Liver (tissue), 8 donors: ENCODE measurements at regions not wholly inside any gene's neighbourhood (a gene's known extent, or its start where the extent isn't known, plus 50 kb on each side); places are given as distances from the start of the nearest gene placed in this dataset.

Source experiments
- DNase-seq: peaks from one replicate; pipeline ENCODE4 v3.0.0-alpha.2; 2017; ENCODE audit warnings: low spot score
- H3K27ac ChIP-seq, 2 donors: one replicate each; pipeline ENCODE4 v1.7.0; 2013; ENCODE audit warnings: inconsistent platforms in 2 of 2, low read length in 2 of 2, control low read depth in 1 of 2, low read depth in 1 of 2, mild to moderate bottlenecking in 1 of 2
- H3K27me3 ChIP-seq, 4 donors: one replicate each; pipeline versions ENCODE4 v1.6.1 to v1.7.0; 2013; ENCODE audit warnings: low read length in 3 of 4, inconsistent platforms in 1 of 4, mild to moderate bottlenecking in 1 of 4, moderate library complexity in 1 of 4; ENCODE audit not compliant: control insufficient read depth in 4 of 4, insufficient read depth in 4 of 4
- H3K36me3 ChIP-seq, 4 donors: one replicate each; pipeline versions ENCODE4 v1.6.1 to v1.7.0; 2013; ENCODE audit warnings: low read length in 3 of 4, mild to moderate bottlenecking in 3 of 4, low read depth in 1 of 4, moderate library complexity in 1 of 4; ENCODE audit not compliant: control insufficient read depth in 4 of 4, insufficient read depth in 3 of 4
- H3K4me1 ChIP-seq, 4 donors: one replicate each; pipeline versions ENCODE4 v1.6.1 to v1.7.0; 2013; ENCODE audit warnings: low read length in 3 of 4, mild to moderate bottlenecking in 3 of 4, moderate library complexity in 1 of 4; ENCODE audit not compliant: control insufficient read depth in 4 of 4, insufficient read depth in 4 of 4
- H3K4me3 ChIP-seq, 3 donors: one replicate each; pipeline versions ENCODE4 v1.6.1 to v1.7.0; 2013; ENCODE audit warnings: low read length in 3 of 3, control low read depth in 1 of 3, low read depth in 1 of 3, mild to moderate bottlenecking in 1 of 3
- H3K9ac ChIP-seq, 2 donors: one replicate each; pipeline ENCODE4 v1.7.0; 2013; ENCODE audit warnings: low read length in 2 of 2, mild to moderate bottlenecking in 2 of 2, moderate library complexity in 2 of 2, control low read depth in 1 of 2, low read depth in 1 of 2
- H3K9me3 ChIP-seq, 4 donors: one replicate each; pipeline versions ENCODE4 v1.6.1 to v1.7.0; 2013; ENCODE audit warnings: low read length in 3 of 4; ENCODE audit not compliant: control insufficient read depth in 4 of 4
- ATF3 ChIP-seq: IDR thresholded peaks from 2 replicates; pipeline ENCODE4 v1.6.1; 2016; ENCODE audit warnings: antibody characterized with exemption
- CTCF ChIP-seq: fragments of 150-350 bp; IDR thresholded peaks from 2 replicates; pipeline ENCODE4 v1.5.1; 2017; ENCODE audit warnings: improper control_type of control experiment, low read depth, low read length; ENCODE audit not compliant: missing input control
- EGR1 ChIP-seq, 2 donors: IDR thresholded peaks; 2 replicates each; pipeline ENCODE4 v1.6.1; 2016 to 2018; ENCODE audit warnings: antibody characterized with exemption in 2 of 2, low read depth in 2 of 2
- FOXA1 ChIP-seq: IDR thresholded peaks from 2 replicates; pipeline ENCODE4 v1.6.1; 2016; ENCODE audit warnings: antibody characterized with exemption
- FOXA2 ChIP-seq: IDR thresholded peaks from 2 replicates; pipeline ENCODE4 v1.6.1; 2016; ENCODE audit warnings: antibody characterized with exemption
- GABPA ChIP-seq, 2 donors: IDR thresholded peaks in 1 of 2; conservative IDR thresholded peaks in 1 of 2; 2 replicates each; pipeline ENCODE4 v1.6.1; 2016; ENCODE audit warnings: antibody characterized with exemption in 2 of 2, mild to moderate bottlenecking in 1 of 2, moderate library complexity in 1 of 2
- HNF4A ChIP-seq, 2 donors: conservative IDR thresholded peaks; 2 replicates each; pipeline ENCODE4 v1.6.1; 2016; ENCODE audit warnings: antibody characterized with exemption in 2 of 2, mild to moderate bottlenecking in 2 of 2
- HNF4G ChIP-seq: IDR thresholded peaks from 2 replicates; pipeline ENCODE4 v1.6.1; 2016; ENCODE audit warnings: antibody characterized with exemption
- JUND ChIP-seq, 2 donors: IDR thresholded peaks; 2 replicates each; pipeline ENCODE4 v1.6.1; 2016; ENCODE audit warnings: antibody characterized with exemption in 2 of 2
- MAX ChIP-seq: IDR thresholded peaks from 2 replicates; pipeline ENCODE4 v1.6.1; 2016; ENCODE audit warnings: antibody characterized with exemption
- NR2F2 ChIP-seq: IDR thresholded peaks from 2 replicates; pipeline ENCODE4 v1.6.1; 2016; ENCODE audit warnings: antibody characterized with exemption
- RAD21 ChIP-seq, 2 donors: IDR thresholded peaks; 2 replicates each; pipeline ENCODE4 v1.6.1; 2016; ENCODE audit warnings: antibody characterized with exemption in 2 of 2, mild to moderate bottlenecking in 2 of 2
- REST ChIP-seq: IDR thresholded peaks from 2 replicates; pipeline ENCODE4 v1.6.1; 2016; ENCODE audit warnings: antibody characterized with exemption, mild to moderate bottlenecking
- RXRA ChIP-seq, 2 donors: IDR thresholded peaks; 2 replicates each; pipeline ENCODE4 v1.6.1; 2017 to 2018; ENCODE audit warnings: antibody characterized with exemption in 2 of 2, mild to moderate bottlenecking in 1 of 2
- SP1 ChIP-seq: IDR thresholded peaks from 2 replicates; pipeline ENCODE4 v1.6.1; 2018; ENCODE audit warnings: antibody characterized with exemption, mild to moderate bottlenecking
- TAF1 ChIP-seq: conservative IDR thresholded peaks from 2 replicates; pipeline ENCODE4 v1.6.1; 2016; ENCODE audit warnings: antibody characterized with exemption, mild to moderate bottlenecking
- YY1 ChIP-seq: IDR thresholded peaks from 2 replicates; pipeline ENCODE4 v1.6.1; 2016; ENCODE audit warnings: antibody characterized with exemption, mild to moderate bottlenecking
- ZBTB33 ChIP-seq: IDR thresholded peaks from 2 replicates; pipeline ENCODE4 v1.6.1; 2016; ENCODE audit warnings: antibody characterized with exemption
- WGBS: extraction: QIAGEN DNeasy Blood & Tissue Kit; methylation state at CpG from one replicate; pipeline ENCODE4 v1.1.7; 2013; 5-methylcytosine and 5-hydroxymethylcytosine counted together
- donor health status: healthy.
- donor health status: healthy.
- donor health status: healthy.
- donor health status: healthy.
- donor health status: healthy.

GRCh38 chr11:121927097-121927785, 188.8 kb downstream of the BLID start:
- Histone ChIP-seq H3K9me3 (no peaks in the 10 kb centered on the region), H3K27me3 (no peaks in the 10 kb centered on the region), H3K27ac (no peak overlapping the region), H3K4me1 (peaks cover 3 to 52% (median 34%) of the 10 kb centered on the region in 4 donors), H3K4me3 (no peak overlapping the region), H3K36me3 (no peaks in the 10 kb centered on the region), H3K9ac (no peak overlapping the region)
- TF ChIP-seq MAX = no peak
- TF ChIP-seq ZBTB33 = no peak
- TF ChIP-seq TAF1 = no peak
- TF ChIP-seq NR2F2 = no peak
- TF ChIP-seq RAD21 (IDR thresholded peaks at IDR 0.05) = no peak
- TF ChIP-seq CTCF = no peak
- no peak for TF ChIP-seq ATF3
- TF ChIP-seq HNF4G = no peak
- TF ChIP-seq YY1 = no peak
- TF ChIP-seq GABPA (IDR thresholded peaks at IDR 0.05 in 1 of 2, conservative IDR thresholded peaks at IDR 0.05 in 1 of 2) = no peak
- TF ChIP-seq FOXA2 = no peak
- TF ChIP-seq FOXA1 = no peak
- TF ChIP-seq HNF4A (conservative IDR thresholded peaks at IDR 0.05) = no peak
- TF ChIP-seq RXRA (IDR thresholded peaks at IDR 0.05) = no peak
- no peak for TF ChIP-seq EGR1 (IDR thresholded peaks at IDR 0.05; ENCODE audit: low read depth in 2 of 2)
- no peak for TF ChIP-seq JUND (IDR thresholded peaks at IDR 0.05)
- no peak for TF ChIP-seq SP1
- no peak for DNase-seq
- WGBS = 68% methylated on average over 8 of the region's 8 CpGs

GRCh38 chr11:121924191-121924590, 191.8 kb downstream of the BLID start:
- no peak for DNase-seq
- no peak overlapping the region for H3K9ac ChIP-seq
- TF ChIP-seq FOXA1 = no peak
- no peak for TF ChIP-seq ATF3
- no peak for TF ChIP-seq HNF4G
- no peak for TF ChIP-seq CTCF
- TF ChIP-seq RAD21 (IDR thresholded peaks at IDR 0.05) = no peak
- TF ChIP-seq NR2F2 = no peak
- no peak for TF ChIP-seq RXRA (IDR thresholded peaks at IDR 0.05)
- TF ChIP-seq MAX = no peak
- no peak for TF ChIP-seq REST
- no peak for TF ChIP-seq SP1
- H3K9me3 ChIP-seq = no peaks in the 10 kb centered on the region
- H3K36me3 ChIP-seq = no peaks in the 10 kb centered on the region
- no peaks in the 10 kb centered on the region for H3K27me3 ChIP-seq
- no peak overlapping the region for H3K27ac ChIP-seq
- 94% methylated on average over 6 of the region's 6 CpGs for WGBS
- H3K4me1 ChIP-seq = peaks cover 2 to 26% (median 18%) of the 10 kb centered on the region in 4 donors
- H3K4me3 ChIP-seq = no peak overlapping the region
